Fibroblast of skin of right biceps (primary cell): ENCODE measurements at regions not wholly inside any gene's neighbourhood (a gene's known extent, or its start where the extent isn't known, plus 50 kb on each side); places are given as distances from the start of the nearest gene placed in this dataset.
"Not testable (repeated sequence)": the region's sequence is repeated elsewhere in the genome, so short reads cannot be mapped to it uniquely, and the experiment has no call there.

Experiments used
- DNase-seq: peaks from one replicate; pipeline ENCODE4 v3.0.0-alpha.2; 2013

GRCh38 chr5:89534331-89534730, 651.3 kb upstream of the MEF2C start:
- DNase-seq = peak; percentile 49

- no peak for DNase-seq
Observed at GRCh38 chr5:89524785-89525184, 641.8 kb upstream of the MEF2C start.

GRCh38 chr5:89523867-89524266, 640.9 kb upstream of the MEF2C start:
- not testable (repeated sequence) for DNase-seq

- no peak for DNase-seq
Observed at GRCh38 chr5:89520771-89521170, 637.8 kb upstream of the MEF2C start.

GRCh38 chr5:89513299-89514044, 630.5 kb upstream of the MEF2C start:
- DNase-seq = peak; percentile 5

GRCh38 chr5:89504051-89504450, 621.1 kb upstream of the MEF2C start:
- no peak for DNase-seq

GRCh38 chr5:89499787-89500186, 616.8 kb upstream of the MEF2C start:
- no peak for DNase-seq

GRCh38 chr5:89498699-89499098, 615.7 kb upstream of the MEF2C start:
- DNase-seq = no peak

GRCh38 chr5:89493414-89493813, 610.4 kb upstream of the MEF2C start:
- no peak for DNase-seq

- no peak for DNase-seq
Observed at GRCh38 chr5:89484962-89485361, 602.0 kb upstream of the MEF2C start.

- DNase-seq = peak; percentile 38
Observed at GRCh38 chr5:89480406-89481007, 597.5 kb upstream of the MEF2C start.

- DNase-seq = no peak
Observed at GRCh38 chr5:89478851-89479250, 595.9 kb upstream of the MEF2C start.

- DNase-seq = peak; percentile 72
Observed at GRCh38 chr5:89473196-89473595, 590.2 kb upstream of the MEF2C start.

GRCh38 chr5:89471541-89471940, 588.6 kb upstream of the MEF2C start:
- DNase-seq = peak; percentile 81

GRCh38 chr5:89471115-89471514, 588.1 kb upstream of the MEF2C start:
- no peak for DNase-seq

- no peak for DNase-seq
Observed at GRCh38 chr5:89470658-89471057, 587.7 kb upstream of the MEF2C start.

- DNase-seq = no peak
Observed at GRCh38 chr5:89458332-89458656, 575.3 kb upstream of the MEF2C start.

- peak; percentile 29 for DNase-seq
Observed at GRCh38 chr5:89457411-89458331, 574.7 kb upstream of the MEF2C start.

- DNase-seq = no peak
Observed at GRCh38 chr5:89452081-89452480, 569.1 kb upstream of the MEF2C start.

- no peak for DNase-seq
Observed at GRCh38 chr5:89451263-89451662, 568.3 kb upstream of the MEF2C start.

GRCh38 chr5:89450149-89450538, 567.2 kb upstream of the MEF2C start:
- no peak for DNase-seq

- DNase-seq = no peak
Observed at GRCh38 chr5:89449392-89450148, 566.6 kb upstream of the MEF2C start.

- DNase-seq = no peak
Observed at GRCh38 chr5:89447027-89447426, 564.0 kb upstream of the MEF2C start.
